Endothelial cell (in vitro differentiated cells): ENCODE measurements at regions not wholly inside any gene's neighbourhood (a gene's known extent, or its start where the extent isn't known, plus 50 kb on each side); places are given as distances from the start of the nearest gene placed in this dataset.

Experiments
- DNase-seq: peaks from one replicate; pipeline ENCODE4 v3.0.0; 2021; ENCODE audit warnings: low spot score
- H3K27ac Mint-ChIP-seq: one replicate; pipeline ENCODE4 v1.8.0; 2021; ENCODE audit warnings: mixed read lengths, inconsistent platforms; ENCODE audit not compliant: unreplicated experiment
- H3K27me3 Mint-ChIP-seq: one replicate; pipeline ENCODE4 v1.8.0; 2021; ENCODE audit warnings: mild to moderate bottlenecking, moderate library complexity, mixed read lengths, inconsistent platforms; ENCODE audit not compliant: unreplicated experiment
- H3K36me3 Mint-ChIP-seq: one replicate; pipeline ENCODE4 v1.8.0; 2021; ENCODE audit warnings: mild to moderate bottlenecking, low read depth, mixed read lengths, inconsistent platforms; ENCODE audit not compliant: unreplicated experiment
- H3K4me1 Mint-ChIP-seq: one replicate; pipeline ENCODE4 v1.8.0; 2021; ENCODE audit warnings: mild to moderate bottlenecking, mixed read lengths, inconsistent platforms; ENCODE audit not compliant: unreplicated experiment
- H3K4me3 Mint-ChIP-seq: one replicate; pipeline ENCODE4 v1.8.0; 2021; ENCODE audit warnings: mild to moderate bottlenecking, mixed read lengths, inconsistent platforms; ENCODE audit not compliant: unreplicated experiment
- H3K9me3 Mint-ChIP-seq: one replicate; pipeline ENCODE4 v1.8.0; 2021; ENCODE audit warnings: mixed read lengths, inconsistent platforms; ENCODE audit not compliant: unreplicated experiment
- TF ChIP-seq, protein P1 (sequence below): fragments of 200-600 bp; sonication (generic); IDR thresholded peaks from one replicate; pipeline ENCODE4 v1.5.0; 2021; ENCODE audit warnings: antibody characterized with exemption; ENCODE audit not compliant: unreplicated experiment

- TF ChIP-seq, protein P1, sequence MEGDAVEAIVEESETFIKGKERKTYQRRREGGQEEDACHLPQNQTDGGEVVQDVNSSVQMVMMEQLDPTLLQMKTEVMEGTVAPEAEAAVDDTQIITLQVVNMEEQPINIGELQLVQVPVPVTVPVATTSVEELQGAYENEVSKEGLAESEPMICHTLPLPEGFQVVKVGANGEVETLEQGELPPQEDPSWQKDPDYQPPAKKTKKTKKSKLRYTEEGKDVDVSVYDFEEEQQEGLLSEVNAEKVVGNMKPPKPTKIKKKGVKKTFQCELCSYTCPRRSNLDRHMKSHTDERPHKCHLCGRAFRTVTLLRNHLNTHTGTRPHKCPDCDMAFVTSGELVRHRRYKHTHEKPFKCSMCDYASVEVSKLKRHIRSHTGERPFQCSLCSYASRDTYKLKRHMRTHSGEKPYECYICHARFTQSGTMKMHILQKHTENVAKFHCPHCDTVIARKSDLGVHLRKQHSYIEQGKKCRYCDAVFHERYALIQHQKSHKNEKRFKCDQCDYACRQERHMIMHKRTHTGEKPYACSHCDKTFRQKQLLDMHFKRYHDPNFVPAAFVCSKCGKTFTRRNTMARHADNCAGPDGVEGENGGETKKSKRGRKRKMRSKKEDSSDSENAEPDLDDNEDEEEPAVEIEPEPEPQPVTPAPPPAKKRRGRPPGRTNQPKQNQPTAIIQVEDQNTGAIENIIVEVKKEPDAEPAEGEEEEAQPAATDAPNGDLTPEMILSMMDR: no peak
- H3K36me3 Mint-ChIP-seq: no peaks in the 10 kb centered on the region
- H3K9me3 Mint-ChIP-seq: no peaks in the 10 kb centered on the region
- H3K4me3 Mint-ChIP-seq: no peak overlapping the region
- no peaks in the 10 kb centered on the region for H3K27me3 Mint-ChIP-seq
- peaks cover 14% of the 10 kb centered on the region for H3K4me1 Mint-ChIP-seq
- DNase-seq: no peak
- H3K27ac Mint-ChIP-seq: no peak overlapping the region
Observed at GRCh38 chr10:129389194-129389593, 77.8 kb upstream of the MGMT start.

DNA sequence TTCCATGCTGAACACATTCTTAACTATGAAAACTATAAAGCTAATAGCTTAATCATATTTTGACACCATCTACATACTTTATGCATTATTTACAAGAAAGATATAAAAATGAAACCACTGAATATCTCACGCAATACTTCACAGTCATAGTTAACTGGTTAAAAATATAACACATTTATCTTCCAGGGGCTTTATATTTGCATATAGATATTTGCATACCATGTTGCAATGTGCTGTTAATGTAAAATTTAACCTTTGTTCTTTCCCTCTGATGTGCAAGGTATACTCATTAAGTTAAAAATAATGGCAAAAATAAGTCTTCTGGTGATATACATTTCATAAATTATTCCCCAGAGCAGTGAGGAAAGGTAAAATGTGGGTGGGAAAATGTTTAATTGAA is 76.9 kb upstream of the MGMT start:
- TF ChIP-seq, protein P1: no peak
- Mint-ChIP-seq H3K9me3 (no peaks in the 10 kb centered on the region), H3K27me3 (no peaks in the 10 kb centered on the region), H3K27ac (no peak overlapping the region), H3K4me3 (no peak overlapping the region), H3K36me3 (no peaks in the 10 kb centered on the region), H3K4me1 (peaks cover 14% of the 10 kb centered on the region)
- no peak for DNase-seq

- Mint-ChIP-seq H3K27ac (no peak overlapping the region), H3K4me3 (no peak overlapping the region), H3K4me1 (peaks cover 14% of the 10 kb centered on the region), H3K27me3 (no peaks in the 10 kb centered on the region), H3K36me3 (no peaks in the 10 kb centered on the region), H3K9me3 (no peaks in the 10 kb centered on the region)
- TF ChIP-seq, protein P1: no peak
- no peak for DNase-seq
Observed at GRCh38 chr10:129390726-129391125, 76.3 kb upstream of the MGMT start.

GRCh38 chr10:129391464-129391863 is 75.6 kb upstream of the MGMT start:
- TF ChIP-seq, protein P1: no peak

DNA sequence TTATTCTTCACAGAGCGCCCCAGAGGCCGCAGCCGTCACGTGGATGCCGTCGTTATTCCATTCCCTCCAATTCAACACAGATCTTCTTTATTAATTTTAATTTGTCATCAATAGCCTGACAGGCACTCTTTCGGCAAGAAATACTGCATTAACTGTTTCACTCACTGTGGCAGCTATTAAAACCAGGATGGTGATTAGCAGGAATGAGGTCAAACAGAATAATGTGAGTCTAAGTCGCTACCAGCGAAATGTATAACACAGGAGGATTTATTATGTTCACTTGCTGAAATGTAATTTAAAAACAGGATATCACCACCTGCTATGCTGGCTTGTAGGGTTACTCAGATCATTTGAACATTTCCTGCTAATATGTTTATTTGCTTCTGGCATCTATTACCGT is 74.2 kb upstream of the MGMT start:
- no peak overlapping the region for H3K27ac Mint-ChIP-seq
- H3K4me1 Mint-ChIP-seq: peaks cover 21% of the 10 kb centered on the region
- no peak for DNase-seq
- H3K36me3 Mint-ChIP-seq: no peaks in the 10 kb centered on the region
- no peaks in the 10 kb centered on the region for H3K9me3 Mint-ChIP-seq
- TF ChIP-seq, protein P1: no peak
- no peaks in the 10 kb centered on the region for H3K27me3 Mint-ChIP-seq
- H3K4me3 Mint-ChIP-seq: no peak overlapping the region

More at GRCh38 chr10:129391464-129391863, 75.6 kb upstream of the MGMT start:
- no peaks in the 10 kb centered on the region for H3K9me3 Mint-ChIP-seq
- no peaks in the 10 kb centered on the region for H3K36me3 Mint-ChIP-seq
- H3K4me3 Mint-ChIP-seq: no peak overlapping the region
- H3K4me1 Mint-ChIP-seq: peaks cover 17% of the 10 kb centered on the region
- H3K27me3 Mint-ChIP-seq: no peaks in the 10 kb centered on the region
- DNase-seq: no peak
- H3K27ac Mint-ChIP-seq: no peak overlapping the region
